H1 (cell line): ENCODE measurements at regions not wholly inside any gene's neighbourhood (a gene's known extent, or its start where the extent isn't known, plus 50 kb on each side); places are given as distances from the start of the nearest gene placed in this dataset.

ENCODE experiments used
- CTCF ChIA-PET: fragments of 300-600 bp; sonication (Branson Sonifier 250); formaldehyde crosslinking; loops from one replicate; lab custom pipeline; 2021; ENCODE audit not compliant: partially characterized antibody; lab: Charles Lee
- POLR2A ChIA-PET: fragments of 300-600 bp; sonication (Branson Sonifier 250); formaldehyde crosslinking; loops from one replicate; lab custom pipeline; 2021; ENCODE audit warnings: inconsistent platforms; ENCODE audit not compliant: partially characterized antibody; lab: Charles Lee
- DNase-seq, 2 experiments: peaks; one replicate each; pipeline versions ENCODE4 v3.0.0 to v3.0.0-alpha.2; 2010 to 2022; ENCODE audit warnings: low spot score in 2 of 2, low read depth in 1 of 2, mixed read lengths in 1 of 2
- FAIRE-seq: peaks from 2 replicates; lab custom pipeline; 2011; peaks lifted over from hg19 to GRCh38; lab: Jason Lieb, UNC
- H2AFZ ChIP-seq: 2 replicates; pipeline ENCODE4 v1.8.1; 2012; ENCODE audit warnings: low read length, inconsistent platforms
- H2AK5ac ChIP-seq: 2 replicates; pipeline ENCODE4 v1.6.1; 2013; ENCODE audit warnings: low read depth, low read length
- H2BK120ac ChIP-seq: replicated peaks from 2 replicates; pipeline ENCODE3; 2013; ENCODE audit warnings: low read depth, low read length, inconsistent platforms
- H2BK12ac ChIP-seq: 2 replicates; pipeline ENCODE4 v1.6.1; 2013; ENCODE audit warnings: low read depth, low read length
- H2BK15ac ChIP-seq: 2 replicates; pipeline ENCODE4 v1.6.1; 2013; ENCODE audit warnings: low read length
- H2BK20ac ChIP-seq: 2 replicates; pipeline ENCODE4 v1.6.1; 2013; ENCODE audit warnings: low read length
- H2BK5ac ChIP-seq: 2 replicates; pipeline ENCODE4 v1.6.1; 2013; ENCODE audit warnings: low read depth, low read length
- H3K14ac ChIP-seq: 2 replicates; pipeline ENCODE4 v1.6.1; 2013; ENCODE audit warnings: inconsistent platforms; ENCODE audit not compliant: insufficient read length
- H3K18ac ChIP-seq: 2 replicates; pipeline ENCODE4 v1.6.1; 2013; ENCODE audit warnings: low read length; ENCODE audit errors: extremely low read depth
- H3K23ac ChIP-seq: 2 replicates; pipeline ENCODE4 v1.6.1; 2013; ENCODE audit warnings: inconsistent platforms; ENCODE audit not compliant: insufficient read length
- H3K23me2 ChIP-seq: 2 replicates; pipeline ENCODE4 v1.6.1; 2013; ENCODE audit warnings: low read depth, low read length
- H3K27ac ChIP-seq: 2 replicates; pipeline ENCODE4 v1.6.1; 2011; ENCODE audit warnings: low read depth, low read length, inconsistent platforms
- H3K27me3 ChIP-seq, 4 experiments: replicated peaks in 1 of 4; 1 replicate in 1 of 4; 2 replicates in 3 of 4; pipeline versions ENCODE4 v1.6.1 to v1.8.1; 2011 to 2013; ENCODE audit warnings: low read length in 3 of 4, mild to moderate bottlenecking in 3 of 4, inconsistent platforms in 2 of 4, mixed read lengths in 2 of 4, moderate library complexity in 1 of 4; ENCODE audit not compliant: control insufficient read depth in 3 of 4, insufficient read depth in 3 of 4; ENCODE audit errors: extremely low read depth in 1 of 4
- H3K36me3 ChIP-seq, 4 experiments: 2 replicates each; pipeline versions ENCODE4 v1.6.1 to v1.8.1; 2011 to 2013; ENCODE audit warnings: mild to moderate bottlenecking in 4 of 4, low read length in 3 of 4, moderate library complexity in 2 of 4, control low read depth in 1 of 4, inconsistent platforms in 1 of 4; ENCODE audit not compliant: insufficient read depth in 4 of 4, control insufficient read depth in 2 of 4
- H3K4ac ChIP-seq: replicated peaks from 2 replicates; pipeline ENCODE3; 2013; ENCODE audit warnings: low read length, low read depth, mixed read lengths, inconsistent platforms; ENCODE audit not compliant: insufficient read length
- H3K4me1 ChIP-seq, 4 experiments: replicated peaks in 1 of 4; 1 replicate in 1 of 4; 2 replicates in 3 of 4; pipeline versions ENCODE4 v1.6.1 to v1.8.1; 2011 to 2013; ENCODE audit warnings: low read length in 3 of 4, inconsistent platforms in 2 of 4, mixed read lengths in 1 of 4; ENCODE audit not compliant: insufficient read depth in 4 of 4, control insufficient read depth in 3 of 4
- H3K4me2 ChIP-seq, 2 experiments: 2 replicates each; pipeline versions ENCODE4 v1.6.1 to v1.8.1; 2011 to 2013; ENCODE audit warnings: low read depth in 2 of 2, low read length in 2 of 2, control low read depth in 1 of 2, inconsistent platforms in 1 of 2, mild to moderate bottlenecking in 1 of 2; ENCODE audit not compliant: insufficient read depth in 1 of 2
- H3K4me3 ChIP-seq, 4 experiments: fragments of 200-600, 300-600 bp in 1 of 4; sonication (generic), shearing (Covaris generic), sonication (Bioruptor Twin) in 1 of 4; 2 replicates each; pipeline versions ENCODE4 v1.5.1 to v1.8.1; 2011 to 2016; ENCODE audit warnings: low read length in 4 of 4, low read depth in 3 of 4, control low read depth in 2 of 4, inconsistent platforms in 2 of 4, mild to moderate bottlenecking in 2 of 4, mixed read lengths in 1 of 4, moderate library complexity in 1 of 4; ENCODE audit not compliant: insufficient read depth in 2 of 4; ENCODE audit errors: extremely low read depth in 1 of 4
- H3K56ac ChIP-seq: replicated peaks from 2 replicates; pipeline ENCODE3; 2013; ENCODE audit warnings: low read depth, mild to moderate bottlenecking, mixed read lengths, low read length, inconsistent platforms; ENCODE audit not compliant: insufficient read length
- H3K79me1 ChIP-seq: 2 replicates; pipeline ENCODE4 v1.6.1; 2013; ENCODE audit warnings: low read depth, low read length, control low read depth
- H3K79me2 ChIP-seq, 2 experiments: 2 replicates each; pipeline versions ENCODE4 v1.6.1 to v1.8.1; 2012 to 2013; ENCODE audit warnings: low read length in 2 of 2, mild to moderate bottlenecking in 2 of 2, inconsistent platforms in 1 of 2; ENCODE audit not compliant: insufficient read depth in 2 of 2, control insufficient read depth in 1 of 2
- H3K9ac ChIP-seq, 4 experiments: replicated peaks in 1 of 4; 1 replicate in 1 of 4; 2 replicates in 3 of 4; pipeline versions ENCODE4 v1.6.1 to v1.8.1; 2011 to 2013; ENCODE audit warnings: low read depth in 3 of 4, low read length in 3 of 4, control low read depth in 2 of 4, mild to moderate bottlenecking in 2 of 4, moderate library complexity in 2 of 4, inconsistent platforms in 1 of 4; ENCODE audit errors: extremely low read depth in 1 of 4
- H3K9me3 ChIP-seq, 2 experiments: 2 replicates each; pipeline versions ENCODE4 v1.6.1 to v1.8.1; 2012 to 2013; ENCODE audit warnings: mild to moderate bottlenecking in 2 of 2, moderate library complexity in 2 of 2, control low read depth in 1 of 2, inconsistent platforms in 1 of 2, low read depth in 1 of 2, low read length in 1 of 2, mixed read lengths in 1 of 2; ENCODE audit not compliant: insufficient read depth in 2 of 2
- H4K20me1 ChIP-seq, 2 experiments: replicated peaks in 1 of 2; 2 replicates each; pipeline versions ENCODE3 to v1.8.1; 2011 to 2013; ENCODE audit warnings: inconsistent platforms in 2 of 2, low read length in 2 of 2, mild to moderate bottlenecking in 1 of 2; ENCODE audit not compliant: insufficient read depth in 2 of 2, control insufficient read depth in 1 of 2
- H4K5ac ChIP-seq: 2 replicates; pipeline ENCODE4 v1.6.1; 2013; ENCODE audit warnings: low read length, low read depth, mixed read lengths, inconsistent platforms; ENCODE audit not compliant: insufficient read length
- H4K8ac ChIP-seq: 2 replicates; pipeline ENCODE4 v1.8.0; 2013; ENCODE audit warnings: mild to moderate bottlenecking, moderate library complexity, low read length, inconsistent platforms; ENCODE audit not compliant: insufficient read depth; ENCODE audit errors: extremely low read depth
- H4K91ac ChIP-seq: replicated peaks from 2 replicates; pipeline ENCODE3; 2013; ENCODE audit warnings: low read length, mixed read lengths, inconsistent platforms; ENCODE audit not compliant: insufficient read length
- E2F6 ChIP-seq: IDR thresholded peaks from 2 replicates; pipeline ENCODE4 v1.6.1; 2012; ENCODE audit warnings: inconsistent platforms
- EGR1 ChIP-seq: IDR thresholded peaks from 2 replicates; pipeline ENCODE4 v1.6.1; 2011; ENCODE audit warnings: low read depth, low read length, borderline replicate concordance
- SP1 ChIP-seq: IDR thresholded peaks from 2 replicates; pipeline ENCODE4 v1.6.1; 2011; ENCODE audit warnings: low read depth, low read length
- ZNF274 ChIP-seq: IDR thresholded peaks from 2 replicates; pipeline ENCODE4 v1.7.0; 2012; ENCODE audit warnings: low read length, borderline replicate concordance; ENCODE audit errors: extremely low read depth
- WGBS, 2 experiments: shearing (Covaris generic) in 1 of 2; methylation state at CpG; one replicate each; pipeline versions ENCODE4 v1.1.6 to v1.1.7; 2013 to 2015; ENCODE audit warnings: low lambda C conversion rate in 2 of 2, mixed read lengths in 2 of 2, inconsistent platforms in 1 of 2, low coverage in 1 of 2, missing lambda C conversion rate in 1 of 2; ENCODE audit not compliant: insufficient replicate concordance in 2 of 2, insufficient coverage in 1 of 2, insufficient read length in 1 of 2; ENCODE audit errors: extremely low coverage in 1 of 2, missing lambda C conversion rate in 1 of 2; 5-methylcytosine and 5-hydroxymethylcytosine counted together
- TF ChIP-seq, protein P1 (sequence below): IDR thresholded peaks from 2 replicates; pipeline ENCODE4 v1.6.1; 2011; ENCODE audit warnings: low read depth, mild to moderate bottlenecking, low read length; ENCODE audit not compliant: insufficient read depth

- no peak for DNase-seq
- Histone ChIP-seq H3K27me3 (no peaks in the 10 kb centered on the region), H3K4ac (no peak overlapping the region), H2BK20ac (no peak overlapping the region), H3K23me2 (no peaks in the 10 kb centered on the region), H3K4me2 (no peak overlapping the region), H4K5ac (no peak overlapping the region), H2AFZ (no peak overlapping the region), H2BK15ac (no peak overlapping the region), H3K9me3 (no peaks in the 10 kb centered on the region), H3K79me1 (no peaks in the 10 kb centered on the region), H4K8ac (no peak overlapping the region), H3K36me3 (no peaks in the 10 kb centered on the region), H2AK5ac (no peak overlapping the region), H3K56ac (no peak overlapping the region), H2BK5ac (no peak overlapping the region), H4K20me1 (no peaks in the 10 kb centered on the region), H3K23ac (no peak overlapping the region), H2BK120ac (no peak overlapping the region), H4K91ac (no peak overlapping the region), H3K9ac (no peak overlapping the region), H2BK12ac (no peak overlapping the region), H3K27ac (no peak overlapping the region), H3K4me3 (no peak overlapping the region), H3K79me2 (no peaks in the 10 kb centered on the region), H3K4me1 (no peaks in the 10 kb centered on the region), H3K14ac (no peak overlapping the region), H3K18ac (no peak overlapping the region)
- no peak for FAIRE-seq
- ChIA-PET CTCF (interaction anchor here (1.0 to 1.2 kb wide), 5 partner anchors 9 to 67 kb away, joined by 3 to 5 read pairs (median 3); no protein-coding TSS in a partner anchor), POLR2A (no interaction called here)
- WGBS, 2 experiments = 94% methylated on average over 2 of the region's 2 CpGs; no CpG with 5 or more reads in 1 of the 2 experiments
- no peak for TF ChIP-seq EGR1
- no peak for TF ChIP-seq ZNF274
- no peak for TF ChIP-seq SP1
- TF ChIP-seq E2F6 = no peak
- TF ChIP-seq, protein P1, sequence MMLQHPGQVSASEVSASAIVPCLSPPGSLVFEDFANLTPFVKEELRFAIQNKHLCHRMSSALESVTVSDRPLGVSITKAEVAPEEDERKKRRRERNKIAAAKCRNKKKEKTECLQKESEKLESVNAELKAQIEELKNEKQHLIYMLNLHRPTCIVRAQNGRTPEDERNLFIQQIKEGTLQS = no peak
Measured at GRCh38 chr7:25780904-25781303, 371.1 kb upstream of the NFE2L3 start.
